SKM-1 (cell line): ENCODE measurements at regions not wholly inside any gene's neighbourhood (a gene's known extent, or its start where the extent isn't known, plus 50 kb on each side); places are given as distances from the start of the nearest gene placed in this dataset.
A peak's percentile ranks its signal among the peaks of the same experiment; 100 is the strongest.

Source experiments
- DNase-seq: peaks from one replicate; lab custom pipeline; 2025; ENCODE audit not compliant: unreplicated experiment; lab: John Stamatoyannopoulos, UW

DNA sequence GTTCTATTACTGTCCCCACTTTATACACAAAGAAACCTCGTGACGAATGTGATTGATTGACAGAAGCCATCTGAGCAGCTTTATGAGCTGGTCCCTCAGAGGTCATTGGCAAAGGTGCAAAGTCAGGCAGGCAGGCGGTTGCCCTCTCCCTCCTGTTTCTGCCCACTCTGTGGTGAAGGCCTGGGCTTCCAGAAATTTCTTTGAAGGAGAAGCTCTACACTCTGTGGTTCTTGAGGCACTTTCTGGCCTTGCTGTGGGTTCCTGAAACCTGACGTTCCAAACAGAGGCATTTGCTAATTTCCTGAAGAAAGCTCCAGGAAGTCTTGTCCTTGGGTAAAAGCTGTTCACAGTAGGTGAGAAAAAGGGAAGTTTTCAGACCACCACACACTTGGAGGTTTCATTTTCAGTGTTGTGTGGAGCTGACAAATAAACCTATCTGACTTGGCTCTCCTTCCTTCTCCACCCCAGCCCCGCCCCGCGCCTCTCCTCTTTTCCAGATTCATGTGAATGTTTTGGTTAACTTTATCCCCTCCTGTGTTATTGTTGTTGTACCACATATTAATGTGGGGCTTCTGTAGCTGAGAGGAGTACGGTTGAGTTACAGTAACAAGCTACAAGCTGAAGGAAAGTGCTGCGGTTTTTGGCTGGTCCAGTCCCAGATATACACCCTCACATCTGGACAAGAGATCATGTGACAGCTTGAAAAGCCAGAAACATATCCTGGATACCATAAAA is 274.1 kb downstream of the CLIC5 start:
- peak; percentile 72 for DNase-seq

DNA sequence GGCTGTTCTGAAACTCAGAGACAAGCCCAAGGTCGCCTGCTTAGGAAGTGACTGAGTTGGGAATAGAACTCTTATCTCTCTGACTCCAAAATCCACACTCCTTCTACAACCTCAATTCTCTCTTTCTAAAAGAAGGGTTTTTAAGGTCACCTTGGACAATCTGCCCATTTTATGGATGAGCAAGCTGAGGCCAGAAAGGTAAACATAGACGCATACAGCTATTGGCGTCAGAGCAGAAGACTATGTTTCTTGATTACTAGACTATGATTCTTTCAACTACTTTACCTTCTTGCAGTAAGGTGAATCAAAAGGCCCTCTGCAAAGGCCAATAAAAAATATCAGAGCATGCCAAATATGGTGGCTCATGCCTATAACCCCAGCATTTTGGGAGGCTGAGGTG is 276.6 kb downstream of the CLIC5 start:
- DNase-seq: no peak

DNA sequence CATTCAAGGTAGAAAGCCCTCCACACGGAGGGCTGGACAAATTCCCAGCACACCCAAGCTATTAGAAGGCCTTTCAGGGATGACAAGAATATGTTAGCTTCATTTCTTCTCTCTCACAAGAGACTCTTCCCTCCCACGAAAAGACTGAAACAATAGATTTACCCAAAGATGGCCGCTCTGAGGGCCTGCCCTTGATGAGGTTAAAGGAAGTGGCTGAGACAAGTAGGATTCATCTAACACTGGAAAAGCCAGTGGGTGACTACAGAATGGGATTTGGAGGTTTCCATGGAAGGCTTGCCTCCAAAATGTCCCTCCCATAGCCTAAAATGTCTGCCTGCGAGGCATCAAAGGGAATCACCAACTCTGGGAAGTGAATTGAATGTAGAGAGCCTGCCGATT is 277.6 kb downstream of the CLIC5 start:
- DNase-seq: no peak

DNA sequence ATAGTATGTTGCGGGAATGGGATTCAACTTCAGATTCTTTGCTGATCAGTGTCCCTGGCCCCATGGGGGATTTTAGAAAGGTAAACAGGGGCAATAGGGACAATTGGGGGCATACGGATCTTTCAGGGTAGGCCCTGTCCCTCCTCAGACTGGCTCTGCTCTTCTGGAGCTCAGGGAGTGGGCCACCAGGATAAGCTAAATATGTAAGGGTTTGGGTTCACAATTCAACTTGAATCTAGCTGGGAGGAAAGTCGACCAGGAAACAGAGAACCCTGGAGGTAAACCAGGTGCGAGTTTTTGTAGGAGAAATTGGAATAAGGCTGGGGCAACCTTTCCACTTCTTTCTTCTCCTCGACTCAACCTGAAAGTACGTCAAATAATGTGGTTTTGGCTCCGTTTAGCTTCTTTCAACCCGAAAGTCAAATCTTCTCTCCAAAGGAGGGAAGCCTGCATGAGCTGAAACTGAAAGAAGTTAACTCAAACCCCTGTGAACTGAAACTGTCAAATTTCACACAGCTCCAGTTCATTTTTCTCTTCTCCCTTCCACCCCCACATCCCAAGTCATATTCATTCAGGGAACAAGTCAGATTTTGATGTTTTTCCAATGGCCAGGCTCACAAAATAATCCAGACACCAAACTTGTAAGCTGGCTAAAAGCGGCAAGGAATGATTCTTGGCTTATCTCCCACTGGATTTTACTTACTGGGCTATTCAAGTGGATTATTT is 278.2 kb downstream of the CLIC5 start:
- no peak for DNase-seq

DNA sequence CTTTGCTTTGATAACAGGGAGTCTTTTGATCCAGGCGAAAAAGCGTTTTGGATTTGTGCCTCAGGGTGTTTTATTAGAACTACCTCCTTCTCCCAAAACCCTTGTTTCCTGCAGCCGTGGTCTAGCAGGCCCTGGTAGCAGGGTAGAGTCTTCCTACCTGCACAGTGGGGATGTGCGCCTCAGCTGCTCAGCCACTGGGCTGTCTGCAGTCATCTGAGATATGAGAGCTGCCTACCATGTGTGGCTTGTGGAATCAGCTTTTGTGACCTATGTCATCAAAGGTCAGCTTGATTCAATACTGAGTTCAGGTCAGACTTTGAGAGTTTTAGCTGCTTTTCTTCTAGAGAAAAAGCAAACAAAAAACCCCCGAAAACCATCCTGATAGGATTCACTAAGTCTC is 279.5 kb downstream of the CLIC5 start:
- no peak for DNase-seq

DNA sequence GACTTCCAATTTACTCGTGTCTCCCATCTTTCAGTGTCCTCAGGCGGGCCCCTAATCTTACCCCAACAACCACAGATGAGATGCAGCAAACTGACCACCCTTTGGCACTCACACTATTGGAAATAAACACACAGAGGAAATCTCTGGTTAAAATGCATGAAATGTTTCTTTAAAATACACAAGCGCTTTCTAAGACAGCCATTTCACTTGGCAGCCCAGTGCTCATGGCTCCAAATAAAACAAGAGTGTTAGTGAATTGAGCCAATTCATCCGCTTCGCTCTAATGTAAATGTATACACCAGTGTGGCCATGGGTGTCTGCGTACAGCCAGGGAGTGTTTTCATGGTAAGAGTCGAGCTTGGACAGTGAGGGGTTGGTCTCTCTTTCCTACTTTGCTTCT is 282.9 kb downstream of the CLIC5 start:
- no peak for DNase-seq

DNA sequence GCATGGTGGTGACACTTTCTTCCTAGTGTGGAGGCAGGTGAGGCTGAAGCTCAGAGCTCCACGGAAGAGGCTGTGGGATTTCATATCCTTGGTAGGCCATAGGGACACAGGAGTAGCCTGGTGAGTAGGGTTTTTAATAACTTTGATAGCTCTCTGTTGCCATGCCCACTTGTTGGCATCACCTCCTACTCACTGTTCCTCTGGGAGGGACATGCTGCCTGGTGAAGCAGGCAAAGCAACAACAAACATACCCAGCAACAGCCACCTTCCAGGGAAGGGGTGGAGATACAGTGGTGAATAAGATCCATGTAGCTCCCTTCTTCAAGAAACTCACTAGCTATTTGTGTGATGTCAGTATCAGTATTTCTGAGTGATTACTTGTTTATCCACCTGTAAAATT is 285.4 kb downstream of the CLIC5 start:
- DNase-seq: no peak

DNA sequence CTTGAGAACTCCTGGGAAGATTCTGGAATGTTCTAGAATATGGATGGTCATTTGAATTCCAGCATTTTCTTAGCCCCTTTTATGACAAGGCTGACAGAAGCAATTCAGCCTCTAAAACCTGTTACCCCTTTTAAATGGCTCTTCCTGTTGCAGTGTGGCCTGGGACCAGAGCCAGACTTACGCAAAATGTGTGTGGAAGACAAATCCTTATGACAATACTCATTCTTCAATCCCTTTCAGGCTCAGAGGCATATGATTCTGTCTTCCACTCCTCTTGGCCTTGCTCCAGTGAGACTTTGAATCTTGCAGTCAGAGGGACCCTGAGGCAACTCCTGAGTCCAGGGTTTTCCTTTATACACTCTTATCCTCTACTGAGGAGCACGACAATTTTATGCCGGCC is 287.0 kb downstream of the CLIC5 start:
- DNase-seq: no peak

DNA sequence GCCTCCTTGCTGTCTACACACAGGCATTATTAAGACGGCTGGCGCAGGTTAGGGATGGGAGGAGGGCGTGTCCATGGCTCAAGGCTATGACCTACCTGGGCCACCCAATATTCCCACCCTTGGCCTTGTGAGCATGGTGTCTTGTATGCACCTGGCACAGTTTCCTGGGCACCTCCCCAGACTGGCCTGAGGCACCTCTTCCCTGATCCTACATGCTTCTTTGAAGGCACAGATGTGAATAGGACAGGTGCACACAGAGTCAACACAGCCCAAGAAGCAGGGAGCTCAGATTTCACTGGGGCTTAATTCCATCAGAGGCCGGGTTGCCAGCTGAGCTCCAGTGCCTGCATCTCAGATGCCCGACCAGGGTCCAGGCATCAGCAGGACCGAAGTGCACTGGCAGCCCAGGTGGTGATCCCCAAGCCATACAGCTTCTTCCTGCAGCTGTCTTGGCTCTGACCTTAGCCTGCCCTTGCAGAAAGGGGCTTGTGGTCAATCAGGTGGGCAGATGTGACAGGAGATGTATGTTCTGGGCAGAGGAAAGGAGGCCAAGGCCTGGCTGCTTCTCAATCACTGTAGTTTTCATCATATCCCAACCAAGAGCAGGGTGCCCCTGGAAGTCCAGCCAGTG is 287.7 kb downstream of the CLIC5 start:
- DNase-seq: no peak

DNA sequence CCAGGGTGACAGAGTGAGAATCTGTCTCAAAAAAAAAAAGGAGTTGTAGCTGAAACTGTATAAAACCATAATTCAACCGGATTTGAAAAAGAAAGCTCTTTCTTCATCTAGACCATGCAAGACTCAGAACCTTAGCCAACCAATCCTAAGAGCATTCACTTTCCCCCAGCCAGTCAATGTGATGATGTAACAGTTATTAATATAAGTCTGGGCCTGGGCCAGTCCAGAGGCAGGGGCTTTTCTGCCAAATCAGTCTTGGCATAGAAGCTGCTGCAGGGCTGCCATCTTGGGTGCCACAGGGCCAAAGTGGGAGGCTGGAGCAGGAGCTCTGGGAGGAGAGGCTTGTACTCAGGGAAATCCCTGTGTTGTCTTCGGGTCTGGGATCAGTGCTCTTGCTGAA is 288.4 kb downstream of the CLIC5 start:
- DNase-seq: no peak

DNA sequence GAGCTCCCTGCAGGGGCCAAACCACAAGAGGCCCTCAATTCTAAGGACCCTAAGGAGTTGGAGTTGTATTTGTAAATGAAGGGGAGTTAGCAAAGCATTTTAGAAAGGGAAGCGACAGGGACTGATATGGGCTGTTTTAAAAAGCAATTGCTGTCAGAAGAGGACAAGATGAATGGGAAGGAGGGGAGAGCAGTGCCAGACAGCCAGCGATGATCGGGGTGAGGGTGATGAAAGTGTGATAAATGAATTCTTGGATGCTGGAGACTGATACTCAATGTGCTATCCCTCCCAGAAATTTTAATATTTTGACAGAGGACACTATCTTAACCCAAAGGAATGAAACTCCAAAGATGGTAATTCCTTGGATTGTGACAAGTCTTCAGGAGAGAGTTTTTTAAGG is 289.2 kb downstream of the CLIC5 start:
- DNase-seq: no peak

DNA sequence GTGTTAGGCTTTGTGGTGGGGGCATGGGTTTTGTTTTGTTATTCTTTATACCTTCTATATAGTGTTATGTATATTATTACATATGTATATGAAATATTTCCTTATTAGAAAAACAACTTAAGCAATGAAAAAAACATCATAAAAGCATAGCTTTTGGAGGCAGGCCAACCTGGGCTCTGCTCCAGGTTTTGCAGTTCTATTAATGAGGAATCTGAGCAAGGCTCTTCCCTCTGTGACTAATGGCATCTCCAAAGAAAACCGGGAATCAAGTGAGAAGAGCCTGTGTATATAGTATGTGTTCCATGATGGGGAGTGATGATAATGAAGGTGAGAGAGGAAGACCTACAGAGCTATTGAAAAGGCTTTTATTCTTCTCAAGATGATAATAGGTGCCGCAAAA is 291.1 kb downstream of the CLIC5 start:
- DNase-seq: no peak

DNA sequence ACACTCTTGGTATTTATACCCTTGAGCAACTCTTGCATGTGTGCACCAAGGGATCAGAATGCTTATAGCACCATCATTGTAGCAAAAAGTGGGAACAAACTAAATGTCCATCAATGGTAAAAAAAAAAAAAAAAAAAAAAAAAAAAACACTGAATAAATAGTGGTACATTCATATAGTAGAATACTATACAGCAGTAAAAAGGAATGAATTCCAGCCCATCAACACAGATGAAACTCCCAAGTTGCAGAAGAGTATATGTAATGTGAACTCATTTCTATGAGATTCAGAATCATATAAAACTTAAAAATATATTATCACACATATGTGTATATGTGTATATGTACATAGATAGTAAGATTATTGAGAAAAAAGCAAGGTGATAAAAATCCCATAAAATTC is 291.6 kb downstream of the CLIC5 start:
- no peak for DNase-seq

DNA sequence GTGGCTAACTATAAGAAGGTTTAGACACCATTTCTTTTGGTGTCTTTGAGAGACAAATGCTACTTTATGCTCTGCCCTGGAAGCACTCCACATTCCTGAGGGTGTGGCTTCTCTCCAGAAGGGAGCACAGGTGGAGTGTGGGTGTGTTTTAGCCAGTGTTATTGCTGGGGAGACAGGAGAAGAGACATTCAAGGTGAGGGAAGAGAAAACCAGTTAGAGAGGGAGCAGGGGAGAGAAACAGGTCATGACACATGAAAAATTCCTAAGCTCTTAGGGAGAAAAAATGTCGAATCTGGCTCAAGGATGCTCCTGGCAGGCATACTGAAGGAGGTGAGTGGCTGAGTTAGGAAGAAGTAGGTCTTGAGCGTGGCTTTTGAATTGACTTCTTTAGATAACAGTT is 292.8 kb downstream of the CLIC5 start:
- DNase-seq: no peak

DNA sequence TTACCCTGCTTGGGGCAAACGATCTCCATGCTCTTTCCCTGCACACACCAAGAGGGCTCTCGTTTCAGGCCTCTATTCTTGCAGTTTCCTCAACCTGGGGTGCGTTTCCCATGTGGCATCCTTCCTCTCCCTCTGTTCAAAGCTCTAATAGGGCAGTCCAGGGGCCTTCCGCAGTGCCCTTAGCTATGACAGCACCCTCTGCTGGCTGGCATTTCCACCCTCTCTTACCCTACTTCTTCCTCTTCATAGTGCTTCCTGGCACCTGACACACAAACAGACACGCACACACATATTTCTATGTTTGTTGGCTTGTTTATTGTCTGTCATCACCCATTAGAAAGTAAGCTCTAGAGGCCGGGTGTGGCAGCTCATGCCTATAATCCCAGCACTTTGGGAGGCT is 294.0 kb downstream of the CLIC5 start:
- DNase-seq: no peak

DNA sequence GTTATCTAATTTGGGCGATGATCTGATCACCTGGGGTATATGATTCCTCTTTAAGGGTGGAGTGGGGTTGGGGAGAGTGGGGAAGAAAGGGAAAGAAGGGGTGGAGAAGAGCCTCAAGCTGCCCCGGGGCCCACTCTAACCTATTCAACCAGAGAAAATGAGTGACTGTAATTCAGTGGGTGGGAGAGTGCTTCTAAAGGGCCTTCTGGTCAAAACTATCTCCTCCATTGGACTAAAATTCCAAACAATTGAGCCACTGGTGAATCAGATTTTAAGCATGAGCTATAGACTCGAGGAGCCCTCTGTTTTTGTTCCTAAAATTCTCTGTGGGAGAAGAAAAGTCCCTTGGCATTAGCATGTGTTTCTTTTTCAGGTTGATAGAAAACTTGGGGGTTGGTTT is 296.8 kb downstream of the CLIC5 start:
- no peak for DNase-seq

DNA sequence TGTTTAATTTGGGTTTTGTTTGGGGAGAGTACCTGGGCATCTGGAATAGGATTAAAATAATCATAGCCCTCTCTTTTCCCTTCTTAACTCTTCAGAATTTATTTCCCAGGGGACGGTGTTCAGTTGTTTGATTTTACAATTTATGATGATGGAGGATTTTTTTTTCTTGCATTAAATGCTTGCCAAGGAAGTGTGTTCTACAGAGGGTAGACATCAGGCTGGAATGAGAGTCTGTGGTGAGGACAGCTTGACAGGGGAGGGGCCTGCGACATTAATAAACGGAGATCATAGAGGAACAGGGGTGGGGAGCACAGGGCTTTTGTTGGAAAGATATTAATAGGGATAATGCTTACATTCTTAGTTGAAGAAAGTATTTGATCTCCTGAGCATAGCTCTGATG is 297.5 kb downstream of the CLIC5 start:
- DNase-seq: no peak

DNA sequence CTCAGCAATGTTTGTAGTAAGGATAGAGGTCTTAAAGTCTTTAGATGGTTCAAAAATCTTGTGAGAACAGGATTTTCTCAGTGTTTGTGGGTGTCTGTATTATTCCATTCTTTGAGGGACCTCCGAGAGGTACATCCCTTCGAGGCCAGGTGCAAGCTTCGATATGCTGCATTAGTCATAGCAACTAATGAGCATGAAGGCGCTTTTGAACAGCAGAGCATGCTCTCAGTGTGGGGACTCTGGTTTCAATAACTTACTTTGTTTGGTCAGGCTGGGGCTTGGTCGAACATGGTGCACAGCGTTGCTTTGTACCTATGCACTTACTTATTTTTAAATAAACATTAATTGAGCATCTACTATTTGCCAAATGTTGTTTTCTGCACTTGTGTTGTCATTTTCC is 297.9 kb downstream of the CLIC5 start:
- no peak for DNase-seq

DNA sequence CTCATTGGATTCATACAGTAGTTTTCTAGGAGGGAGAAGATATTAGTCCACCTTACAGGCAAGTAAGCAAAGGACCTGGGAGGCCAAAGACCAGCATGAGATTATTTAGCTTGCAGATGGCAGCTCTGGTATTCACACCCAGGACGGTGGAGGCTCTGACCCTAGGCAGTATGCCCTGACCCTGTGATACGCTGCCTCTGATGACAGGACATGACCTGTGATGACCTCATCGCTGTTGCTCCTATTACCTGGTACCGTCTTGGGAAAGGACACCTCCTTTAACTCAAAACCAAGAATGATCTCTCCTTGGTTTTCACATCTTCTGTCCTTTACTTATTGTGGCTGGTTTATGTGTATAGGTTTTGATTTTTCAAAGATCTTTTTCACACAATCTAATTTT is 298.6 kb downstream of the CLIC5 start:
- DNase-seq: no peak

DNA sequence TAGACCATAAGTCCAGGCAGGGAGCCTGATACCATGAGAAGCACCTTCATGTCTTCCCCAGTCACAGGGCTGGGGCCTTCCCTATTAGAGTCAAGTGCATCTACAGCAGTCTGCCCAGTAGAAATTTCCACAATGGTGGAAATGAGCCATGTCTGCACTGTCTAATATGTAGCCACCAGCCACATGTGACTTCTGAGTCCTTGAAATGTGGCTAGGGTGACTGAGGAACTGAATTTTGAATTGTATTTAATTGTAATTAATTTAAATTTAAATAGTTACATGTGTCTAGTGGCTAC is 300.2 kb downstream of the CLIC5 start:
- DNase-seq: no peak

DNA sequence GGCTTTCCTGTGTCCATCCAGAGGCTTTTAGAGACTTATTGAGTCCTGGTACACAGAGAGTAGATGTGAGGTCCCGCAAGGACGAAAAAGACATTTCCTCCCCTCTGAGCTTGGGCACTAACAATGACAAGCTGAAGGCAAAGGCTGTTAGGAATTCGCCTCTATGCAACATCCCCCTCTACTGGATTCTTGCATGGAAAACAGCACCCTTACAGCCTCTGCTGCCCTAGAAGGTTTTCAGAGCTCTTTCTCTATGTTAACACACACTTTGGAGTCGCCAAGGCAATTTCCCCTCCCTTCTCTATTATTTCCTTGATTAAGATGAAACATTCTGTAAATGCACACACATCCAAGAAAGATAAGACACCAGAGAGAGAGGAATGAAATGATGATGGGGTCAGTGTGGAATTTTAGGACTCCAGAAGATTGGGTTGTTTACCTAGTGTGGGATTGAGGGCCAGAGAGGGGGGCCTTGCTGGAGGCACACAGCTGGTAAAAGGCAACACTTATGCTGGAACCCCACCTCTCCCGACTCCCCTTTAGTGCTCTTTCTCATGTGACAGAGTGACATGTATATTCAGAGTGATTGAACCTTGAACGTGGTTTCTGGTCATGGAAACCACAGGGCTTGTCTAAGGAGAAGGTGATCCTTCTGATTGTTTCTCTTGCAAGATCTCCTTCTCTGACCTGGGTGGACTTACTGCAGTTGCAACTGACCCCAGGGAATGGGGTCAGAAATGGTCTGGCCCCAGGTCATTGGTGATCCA is 300.7 kb downstream of the CLIC5 start:
- DNase-seq: peak; percentile 54
